ENCODE measurements at regions not wholly inside any gene's neighbourhood (a gene's known extent, or its start where the extent isn't known, plus 50 kb on each side); places are given as distances from the start of the nearest gene placed in this dataset.

GRCh38 chr12:127745469-127746212 lies 521.3 kb upstream of the TMEM132C start:
- TF ChIP-seq CTCF (IDR thresholded peaks at IDR 0.05) (no peak), EP300 (IDR thresholded peaks at IDR 0.05) (no peak), POLR2AphosphoS5 (IDR thresholded peaks at IDR 0.05) (no peak)
